ENCODE measurements at regions not wholly inside any gene's neighbourhood (a gene's known extent, or its start where the extent isn't known, plus 50 kb on each side); places are given as distances from the start of the nearest gene placed in this dataset.

- no peak for DNase-seq (ENCODE audit: low read depth in 2 of 2)
Observed at GRCh38 chr4:108331905-108332632, 163.3 kb upstream of the LEF1 start.

GRCh38 chr4:108328383-108328732 is 159.6 kb upstream of the LEF1 start:
- no peak for DNase-seq (ENCODE audit: low read depth in 2 of 2)

GRCh38 chr4:108327642-108328382 is 159.1 kb upstream of the LEF1 start:
- DNase-seq (ENCODE audit: low read depth in 2 of 2): no peak

- no peak for DNase-seq (ENCODE audit: low read depth in 2 of 2)
Observed at GRCh38 chr4:108325561-108325960, 156.8 kb upstream of the LEF1 start.

- no peak for DNase-seq (ENCODE audit: low read depth in 2 of 2)
Observed at GRCh38 chr4:108324450-108324849, 155.7 kb upstream of the LEF1 start.

- no peak for DNase-seq (ENCODE audit: low read depth in 2 of 2)
Observed at GRCh38 chr4:108322497-108322896, 153.8 kb upstream of the LEF1 start.

GRCh38 chr4:108320061-108320460 is 151.3 kb upstream of the LEF1 start:
- DNase-seq (ENCODE audit: low read depth in 2 of 2): no peak

- no peak for DNase-seq (ENCODE audit: low read depth in 2 of 2)
Observed at GRCh38 chr4:108317377-108317776, 148.6 kb upstream of the LEF1 start.

- no peak for DNase-seq (ENCODE audit: low read depth in 2 of 2)
Observed at GRCh38 chr4:108315694-108316093, 147.0 kb upstream of the LEF1 start.

GRCh38 chr4:108314900-108315589 is 146.3 kb upstream of the LEF1 start:
- DNase-seq (ENCODE audit: low read depth in 2 of 2): no peak

- no peak for DNase-seq (ENCODE audit: low read depth in 2 of 2)
Observed at GRCh38 chr4:108313546-108314339, 145.0 kb upstream of the LEF1 start.

- DNase-seq (ENCODE audit: low read depth in 2 of 2): no peak
Observed at GRCh38 chr4:108311313-108311712, 142.6 kb upstream of the LEF1 start.

GRCh38 chr4:108303488-108304177 is 134.9 kb upstream of the LEF1 start:
- DNase-seq (ENCODE audit: low read depth in 2 of 2): no peak

- no peak for DNase-seq (ENCODE audit: low read depth in 2 of 2)
Observed at GRCh38 chr4:108301545-108302251, 133.0 kb upstream of the LEF1 start.

- DNase-seq (ENCODE audit: low read depth in 2 of 2): no peak
Observed at GRCh38 chr4:108297605-108298004, 128.9 kb upstream of the LEF1 start.

- DNase-seq (ENCODE audit: low read depth in 2 of 2): no peak
Observed at GRCh38 chr4:108292229-108292628, 123.5 kb upstream of the LEF1 start.

GRCh38 chr4:108291137-108291536 is 122.4 kb upstream of the LEF1 start:
- no peak for DNase-seq (ENCODE audit: low read depth in 2 of 2)

GRCh38 chr4:108287834-108288413 is 119.2 kb upstream of the LEF1 start:
- DNase-seq (ENCODE audit: low read depth in 2 of 2): no peak

GRCh38 chr4:108280072-108280471 is 111.3 kb upstream of the LEF1 start:
- DNase-seq (ENCODE audit: low read depth in 2 of 2): no peak

GRCh38 chr4:108276690-108277089 is 108.0 kb upstream of the LEF1 start:
- no peak for DNase-seq (ENCODE audit: low read depth in 2 of 2)
